RWPE2 (cell line): ENCODE measurements at regions not wholly inside any gene's neighbourhood (a gene's known extent, or its start where the extent isn't known, plus 50 kb on each side); places are given as distances from the start of the nearest gene placed in this dataset.

Experiments
- ATAC-seq: fragments of 200-7000 bp; cut with Tn5 transposase; 3 replicates; pipeline ENCODE4 v1.9.1; 2021; ENCODE audit warnings: low read depth
- DNase-seq: peaks from one replicate; pipeline ENCODE4 v3.0.0-alpha.2; 2020; ENCODE audit warnings: low spot score
- H3K27ac ChIP-seq: fragments of 450-650 bp; 2 replicates; pipeline ENCODE4 v1.5.1; 2017; ENCODE audit warnings: mild to moderate bottlenecking; ENCODE audit not compliant: poor library complexity, severe bottlenecking
- H3K27me3 ChIP-seq: fragments of 250-450 bp; sonication (Bioruptor Pico); 2 replicates; pipeline ENCODE4 v1.5.1; 2021; ENCODE audit warnings: mild to moderate bottlenecking, moderate library complexity; ENCODE audit not compliant: insufficient read depth, poor library complexity, severe bottlenecking
- H3K36me3 ChIP-seq: fragments of 250-450 bp; sonication (Bioruptor Pico); 2 replicates; pipeline ENCODE4 v1.5.1; 2020; ENCODE audit warnings: low read depth, mild to moderate bottlenecking, moderate library complexity
- H3K4me1 ChIP-seq: fragments of 250-450 bp; sonication (Bioruptor Pico); 2 replicates; pipeline ENCODE4 v1.5.1; 2021; ENCODE audit warnings: mild to moderate bottlenecking, moderate library complexity; ENCODE audit not compliant: insufficient read depth, poor library complexity, severe bottlenecking
- H3K4me3 ChIP-seq: fragments of 250-450 bp; sonication (Bioruptor Pico); 2 replicates; pipeline ENCODE4 v1.5.1; 2021; ENCODE audit warnings: mild to moderate bottlenecking, moderate library complexity; ENCODE audit not compliant: severe bottlenecking
- H3K9me3 ChIP-seq: fragments of 250-450 bp; sonication (Bioruptor Pico); 2 replicates; pipeline ENCODE4 v1.5.1; 2021; ENCODE audit warnings: mild to moderate bottlenecking, moderate library complexity; ENCODE audit not compliant: severe bottlenecking
- TF ChIP-seq, protein P1 (sequence below): fragments of 450-650 bp; IDR thresholded peaks from one replicate; pipeline ENCODE4 v1.5.1; 2017; ENCODE audit warnings: mild to moderate bottlenecking, moderate library complexity; ENCODE audit not compliant: poor library complexity, severe bottlenecking

DNA sequence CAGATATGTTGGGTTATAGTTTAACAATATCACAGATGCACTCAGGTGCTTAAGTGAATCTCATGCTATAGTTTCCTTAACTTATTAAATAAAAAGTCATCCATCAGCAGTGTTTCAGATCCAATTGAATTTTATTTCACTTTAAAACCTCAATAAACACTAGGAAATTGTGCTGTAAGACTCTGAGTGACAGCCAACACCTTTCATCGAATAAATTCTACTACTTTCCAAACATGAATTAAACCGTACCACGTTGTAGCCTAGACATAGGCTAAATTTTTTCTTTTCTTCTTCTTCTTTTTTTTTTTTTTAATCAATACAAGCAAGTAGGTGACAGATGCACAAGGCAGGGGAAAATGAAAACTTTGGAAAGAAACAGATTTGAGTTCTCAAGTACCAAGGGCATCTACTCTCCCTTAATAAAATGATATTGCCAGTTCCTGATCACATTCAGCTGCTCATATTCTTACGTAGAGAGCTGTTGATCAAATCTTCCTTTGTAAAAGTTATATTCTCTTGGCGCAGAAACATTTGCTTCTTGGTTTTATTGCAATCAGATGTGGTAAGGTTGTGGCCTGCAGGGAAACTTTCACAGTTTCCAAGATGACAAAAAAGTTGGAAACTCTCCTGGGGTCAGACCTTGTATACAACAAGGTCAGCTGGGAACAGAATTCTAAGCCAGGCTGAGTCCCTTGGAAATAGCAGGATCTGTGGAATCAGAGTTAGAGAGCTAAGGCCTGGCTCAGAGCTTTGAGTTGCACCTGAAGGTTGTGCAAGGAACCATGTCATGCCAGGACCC is 147.7 kb downstream of the CD47 start:
- H3K9me3 ChIP-seq = no peaks in the 10 kb centered on the region
- TF ChIP-seq, protein P1, sequence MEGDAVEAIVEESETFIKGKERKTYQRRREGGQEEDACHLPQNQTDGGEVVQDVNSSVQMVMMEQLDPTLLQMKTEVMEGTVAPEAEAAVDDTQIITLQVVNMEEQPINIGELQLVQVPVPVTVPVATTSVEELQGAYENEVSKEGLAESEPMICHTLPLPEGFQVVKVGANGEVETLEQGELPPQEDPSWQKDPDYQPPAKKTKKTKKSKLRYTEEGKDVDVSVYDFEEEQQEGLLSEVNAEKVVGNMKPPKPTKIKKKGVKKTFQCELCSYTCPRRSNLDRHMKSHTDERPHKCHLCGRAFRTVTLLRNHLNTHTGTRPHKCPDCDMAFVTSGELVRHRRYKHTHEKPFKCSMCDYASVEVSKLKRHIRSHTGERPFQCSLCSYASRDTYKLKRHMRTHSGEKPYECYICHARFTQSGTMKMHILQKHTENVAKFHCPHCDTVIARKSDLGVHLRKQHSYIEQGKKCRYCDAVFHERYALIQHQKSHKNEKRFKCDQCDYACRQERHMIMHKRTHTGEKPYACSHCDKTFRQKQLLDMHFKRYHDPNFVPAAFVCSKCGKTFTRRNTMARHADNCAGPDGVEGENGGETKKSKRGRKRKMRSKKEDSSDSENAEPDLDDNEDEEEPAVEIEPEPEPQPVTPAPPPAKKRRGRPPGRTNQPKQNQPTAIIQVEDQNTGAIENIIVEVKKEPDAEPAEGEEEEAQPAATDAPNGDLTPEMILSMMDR = no peak
- H3K4me3 ChIP-seq = no peak overlapping the region
- DNase-seq = no peak
- H3K27ac ChIP-seq = no peak overlapping the region
- ATAC-seq = no peak
- no peaks in the 10 kb centered on the region for H3K27me3 ChIP-seq
- H3K4me1 ChIP-seq = peaks cover 16% of the 10 kb centered on the region
- no peaks in the 10 kb centered on the region for H3K36me3 ChIP-seq

DNA sequence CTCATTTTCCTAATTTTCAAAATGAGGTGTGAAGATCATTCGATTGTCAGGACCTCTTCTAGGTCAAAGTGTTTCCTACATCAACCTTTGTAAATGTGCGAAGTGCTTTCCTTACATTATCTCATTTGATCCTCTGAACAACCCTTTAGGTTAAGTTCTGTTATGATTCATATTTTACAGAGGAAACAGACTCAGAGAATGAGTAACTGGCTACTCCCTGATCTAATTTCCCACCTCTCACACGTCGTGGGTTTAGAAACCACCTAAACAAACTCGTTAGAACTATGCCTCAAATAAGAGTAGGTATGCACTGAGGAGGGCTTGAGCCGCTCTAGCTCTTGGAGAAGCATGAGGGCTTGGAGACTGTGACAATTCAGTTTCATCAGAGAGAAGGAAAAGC is 148.6 kb downstream of the CD47 start:
- DNase-seq = no peak
- Histone ChIP-seq H3K9me3 (no peaks in the 10 kb centered on the region), H3K36me3 (no peaks in the 10 kb centered on the region), H3K4me1 (peaks cover 16% of the 10 kb centered on the region), H3K27me3 (no peaks in the 10 kb centered on the region), H3K4me3 (no peak overlapping the region), H3K27ac (no peak overlapping the region)
- TF ChIP-seq, protein P1 = no peak
- ATAC-seq = peak; percentile 92

DNA sequence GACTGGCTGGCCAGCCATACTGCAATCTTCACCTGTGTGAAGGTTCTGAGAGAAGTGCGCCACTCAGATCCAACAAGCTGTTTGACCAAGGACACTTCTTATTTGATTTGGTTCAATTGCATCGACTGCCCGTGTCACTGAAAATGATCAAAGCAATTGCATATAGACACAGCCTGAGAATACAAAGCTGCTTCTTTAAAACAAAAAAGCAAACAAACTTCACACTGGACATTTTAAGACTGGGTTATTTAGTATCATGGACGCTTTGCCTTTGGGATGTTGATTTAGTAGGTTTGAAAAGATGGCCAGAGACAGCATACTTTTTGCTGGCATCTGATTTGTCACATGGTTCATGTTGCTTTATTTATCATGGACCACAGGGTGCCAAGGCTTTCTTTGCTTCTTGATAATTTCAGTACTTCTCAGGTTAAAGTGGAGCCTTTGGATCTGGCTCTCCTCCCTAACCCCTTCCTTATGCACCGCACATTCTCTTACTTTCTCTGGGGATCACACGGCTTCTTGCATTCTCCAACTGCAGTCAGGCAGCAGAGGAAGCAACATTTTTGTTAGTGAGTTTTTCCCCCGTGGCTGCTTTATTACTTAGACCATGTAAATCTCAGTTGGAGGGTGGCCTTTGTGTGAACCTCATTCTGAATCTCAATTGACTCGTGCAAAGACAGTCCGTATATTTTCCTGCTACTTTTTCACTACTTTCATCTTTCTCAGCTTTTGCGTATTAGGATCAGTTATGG is 151.0 kb downstream of the CD47 start:
- DNase-seq = no peak
- H3K9me3 ChIP-seq = no peaks in the 10 kb centered on the region
- H3K27me3 ChIP-seq = no peaks in the 10 kb centered on the region
- no peak overlapping the region for H3K27ac ChIP-seq
- H3K36me3 ChIP-seq = no peaks in the 10 kb centered on the region
- TF ChIP-seq, protein P1 = no peak
- ATAC-seq = no peak
- no peak overlapping the region for H3K4me3 ChIP-seq
- peaks cover 16% of the 10 kb centered on the region for H3K4me1 ChIP-seq

DNA sequence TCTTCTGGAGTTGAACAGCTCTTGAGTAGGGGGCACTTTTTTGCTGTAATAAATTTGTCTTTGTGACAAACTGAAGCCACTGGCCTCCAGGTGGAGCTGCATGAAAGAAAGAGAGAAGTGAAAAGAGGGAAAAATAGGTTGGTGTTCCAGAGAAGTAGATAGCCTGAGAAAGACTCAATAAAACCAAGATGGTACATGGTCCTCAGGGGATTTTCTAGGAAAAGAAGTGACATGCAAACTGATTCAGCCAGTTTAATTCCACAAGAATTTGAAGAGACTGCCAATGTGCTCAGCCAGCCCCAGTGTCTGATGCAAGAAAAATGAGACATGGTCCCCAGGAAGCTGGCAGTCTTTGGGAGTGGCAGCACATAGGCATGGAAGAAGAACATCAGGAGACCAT is 152.7 kb downstream of the CD47 start:
- Histone ChIP-seq H3K27me3 (no peaks in the 10 kb centered on the region), H3K36me3 (no peaks in the 10 kb centered on the region), H3K9me3 (no peaks in the 10 kb centered on the region), H3K27ac (no peak overlapping the region), H3K4me1 (peaks cover 9% of the 10 kb centered on the region), H3K4me3 (no peak overlapping the region)
- TF ChIP-seq, protein P1 = peak; percentile 59
- ATAC-seq (no peak; the same call in 2 of the 3 replicates), DNase-seq (no peak)

DNA sequence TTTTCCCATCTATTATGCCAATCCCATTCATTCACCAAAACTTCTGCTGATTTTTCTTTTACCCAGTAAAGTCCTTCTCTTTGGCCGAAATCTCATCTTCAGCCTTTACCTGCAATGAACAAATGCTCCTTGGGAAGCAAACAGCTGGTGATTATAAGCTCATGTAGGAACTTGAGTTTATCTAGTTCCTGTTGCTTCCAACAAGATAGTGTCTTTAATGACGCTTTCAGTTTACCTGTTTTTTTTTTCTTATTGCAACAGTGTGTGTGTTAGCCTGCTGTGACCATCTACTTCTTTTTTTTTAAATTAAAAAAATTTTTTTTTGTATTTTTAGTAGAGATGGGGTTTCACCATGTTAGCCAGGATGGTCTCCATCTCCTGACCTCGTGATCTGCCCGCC is 156.0 kb downstream of the CD47 start:
- Histone ChIP-seq H3K9me3 (no peaks in the 10 kb centered on the region), H3K27ac (no peak overlapping the region), H3K4me1 (no peaks in the 10 kb centered on the region), H3K27me3 (no peaks in the 10 kb centered on the region), H3K36me3 (no peaks in the 10 kb centered on the region), H3K4me3 (no peak overlapping the region)
- TF ChIP-seq, protein P1 = no peak
- no peak for ATAC-seq
- DNase-seq = no peak
